K562 (cell line): ENCODE measurements at regions not wholly inside any gene's neighbourhood (a gene's known extent, or its start where the extent isn't known, plus 50 kb on each side); places are given as distances from the start of the nearest gene placed in this dataset.

Experiments
- ATAC-seq: fragments of 200-7000 bp; cut with Tn5 transposase; 3 replicates; pipeline ENCODE4 v1.9.1; 2020; ENCODE audit warnings: moderate library complexity
- BruUV-seq: library from RNA; stranded (reverse); fragments of 400-500 nt; replicated peaks from 2 replicates; lab custom pipeline; 2021; lab: Mats Ljungman, UMichigan
- CTCF ChIA-PET: fragments of 300-600 bp; formaldehyde crosslinking; extraction: SDS; loops from one replicate; lab custom pipeline; 2021; ENCODE audit warnings: low intra/inter-chr PET ratio; lab: Yijun Ruan, JAX
- POLR2A ChIA-PET: fragments of 300-600, 350-650 bp; sonication (Branson Sonifier 250); formaldehyde crosslinking; extraction: SDS; loops from one replicate; lab custom pipeline; 2021; ENCODE audit warnings: antibody characterized with exemption, inconsistent platforms; lab: Yijun Ruan, JAX
- DNase-seq, 4 experiments: peaks; one replicate each; pipeline versions ENCODE4 v3.0.0 to v3.0.0-alpha.2; 2011 to 2018; ENCODE audit warnings: low spot score in 3 of 4, mixed read lengths in 3 of 4; ENCODE audit errors: extremely low read depth in 1 of 4
- FAIRE-seq: peaks from 2 replicates; lab custom pipeline; 2011; peaks lifted over from hg19 to GRCh38; lab: Jason Lieb, UNC
- H2AFZ ChIP-seq: 2 replicates; pipeline ENCODE4 v1.6.0; 2011; ENCODE audit warnings: low read depth, low read length, control low read depth, inconsistent platforms
- H3K27ac ChIP-seq: fragments of 200-600 bp; 3 replicates; pipeline ENCODE4 v1.8.0; 2011; ENCODE audit warnings: low read depth, mild to moderate bottlenecking, control low read depth, inconsistent platforms, low read length, moderate library complexity, mixed read lengths; ENCODE audit errors: extremely low read depth
- H3K27me3 ChIP-seq, 2 experiments: fragments of 300-600 bp in 1 of 2; 2 replicates in 1 of 2; 3 replicates in 1 of 2; pipeline versions ENCODE4 v1.6.0 to v1.8.0; 2011; ENCODE audit warnings: inconsistent platforms in 2 of 2, low read length in 2 of 2, mild to moderate bottlenecking in 1 of 2, mixed read lengths in 1 of 2, moderate library complexity in 1 of 2; ENCODE audit not compliant: control insufficient read depth in 2 of 2, insufficient read depth in 2 of 2
- H3K36me3 ChIP-seq: fragments of 300-600 bp; 3 replicates; pipeline ENCODE4 v1.8.0; 2011; ENCODE audit warnings: mild to moderate bottlenecking, low read length, inconsistent platforms; ENCODE audit not compliant: control insufficient read depth, insufficient read depth
- H3K4me1 ChIP-seq, 2 experiments: fragments of 200-600 bp in 1 of 2; replicated peaks in 1 of 2; 2 replicates in 1 of 2; 3 replicates in 1 of 2; pipeline versions ENCODE4 v1.5.1 to v1.8.0; 2011; ENCODE audit warnings: inconsistent platforms in 2 of 2, low read length in 2 of 2, mild to moderate bottlenecking in 1 of 2, mixed read lengths in 1 of 2, moderate library complexity in 1 of 2; ENCODE audit not compliant: control insufficient read depth in 2 of 2, insufficient read depth in 2 of 2
- H3K4me2 ChIP-seq: 2 replicates; pipeline ENCODE4 v1.6.1; 2011; ENCODE audit warnings: low read length, control low read depth, inconsistent platforms, mixed read lengths; ENCODE audit not compliant: insufficient read depth
- H3K4me3 ChIP-seq: fragments of 200-600 bp; sonication (generic), shearing (Covaris generic); 2 replicates; pipeline ENCODE4 v1.5.1; 2016; ENCODE audit warnings: control low read depth, inconsistent platforms
- H3K79me2 ChIP-seq: fragments of 200-600 bp; 3 replicates; pipeline ENCODE4 v1.8.0; 2011; ENCODE audit warnings: low read length, inconsistent platforms; ENCODE audit not compliant: control insufficient read depth, insufficient read depth
- H3K9ac ChIP-seq, 2 experiments: 2 replicates each; pipeline versions ENCODE4 v1.6.0 to v1.6.1; 2011; ENCODE audit warnings: low read depth in 2 of 2, low read length in 2 of 2, control low read depth in 1 of 2, inconsistent platforms in 1 of 2, mild to moderate bottlenecking in 1 of 2, mixed read lengths in 1 of 2; ENCODE audit not compliant: insufficient read depth in 1 of 2
- H3K9me1 ChIP-seq: one replicate; pipeline ENCODE4 v1.6.0; 2011; ENCODE audit warnings: inconsistent platforms, mild to moderate bottlenecking, low read length, moderate library complexity; ENCODE audit not compliant: control insufficient read depth, insufficient read depth
- H3K9me3 ChIP-seq: replicated peaks from 2 replicates; pipeline ENCODE4 v1.5.1; 2011; ENCODE audit warnings: low read depth, low read length, inconsistent platforms; ENCODE audit not compliant: control insufficient read depth, insufficient read depth
- H4K20me1 ChIP-seq: replicated peaks from 2 replicates; pipeline ENCODE4 v1.6.1; 2011; ENCODE audit warnings: low read length, inconsistent platforms, mixed read lengths; ENCODE audit not compliant: control insufficient read depth, insufficient read depth
- KDM2B ChIP-seq: fragments of 250-450 bp; sonication (Bioruptor Pico); IDR thresholded peaks from 2 replicates; pipeline ENCODE4 v1.8.0; 2021; ENCODE audit warnings: mild to moderate bottlenecking, moderate library complexity
- MCM2 ChIP-seq: fragments of 450-650 bp; IDR thresholded peaks from 2 replicates; pipeline ENCODE4 v1.6.1; 2017; ENCODE audit warnings: low read depth, mild to moderate bottlenecking
- MXI1 ChIP-seq: IDR thresholded peaks from 2 replicates; pipeline ENCODE4 v1.6.1; 2011; ENCODE audit warnings: low read depth, mild to moderate bottlenecking, improper control_type of control experiment, low read length
- NEUROD1 ChIP-seq: fragments of 150-350 bp; IDR thresholded peaks from 2 replicates; pipeline ENCODE4 v1.6.1; 2014; ENCODE audit warnings: borderline replicate concordance, low read length, low read depth; ENCODE audit not compliant: partially characterized antibody
- NUFIP1 ChIP-seq: fragments of 450-650 bp; IDR thresholded peaks from 2 replicates; pipeline ENCODE4 v1.6.1; 2018; ENCODE audit not compliant: partially characterized antibody
- SETDB1 ChIP-seq: IDR thresholded peaks from one replicate; pipeline ENCODE4 v1.6.1; 2012; ENCODE audit warnings: low read length, control low read depth, inconsistent platforms
- ZNF699 ChIP-seq: fragments of 250-450 bp; sonication (Bioruptor Pico); IDR thresholded peaks from 2 replicates; pipeline ENCODE4 v1.8.0; 2021; ENCODE audit warnings: mild to moderate bottlenecking, moderate library complexity; ENCODE audit not compliant: insufficient replicate concordance
- WGBS: fragments of 100-300 bp; shearing (Covaris generic); methylation state at CpG from one replicate; pipeline ENCODE4 v1.1.6; 2016; ENCODE audit warnings: low coverage, mixed read lengths; ENCODE audit not compliant: insufficient coverage; ENCODE audit errors: missing lambda C conversion rate; 5-methylcytosine and 5-hydroxymethylcytosine counted together
- in situ Hi-C: fragments of 300-500 bp; cut with MboI; formaldehyde crosslinking; loops from 4 replicates; pipeline ENCODE4 v1.15.0; 2018; ENCODE audit warnings: inconsistent platforms, mixed read lengths
- intact Hi-C: fragments of 100-400 bp; cut with micrococcal nuclease; formaldehyde crosslinking; loops from 2 replicates; pipeline ENCODE4 v1.14.2; 2022
- TF ChIP-seq, protein P1 (sequence below): sonication (generic); formaldehyde crosslinking; IDR thresholded peaks from 2 replicates; pipeline ENCODE4 v1.9.0; 2022; ENCODE audit warnings: mild to moderate bottlenecking, missing genetic modification reagents
- TF ChIP-seq, protein P2 (sequence below), 2 experiments: IDR thresholded peaks in 1 of 2; conservative IDR thresholded peaks in 1 of 2; 2 replicates each; pipeline ENCODE4 v1.6.1; 2016; ENCODE audit warnings: low read depth in 2 of 2, mild to moderate bottlenecking in 1 of 2, missing compliant biosample characterization in 1 of 2, missing genetic modification characterization in 1 of 2, moderate library complexity in 1 of 2
- TF ChIP-seq, protein P3 (sequence below): sonication (generic); formaldehyde crosslinking; IDR thresholded peaks from 2 replicates; pipeline ENCODE4 v1.9.0; 2022; ENCODE audit warnings: mild to moderate bottlenecking, missing genetic modification reagents
- TF ChIP-seq, protein P4 (sequence below): fragments of 250-450 bp; sonication (Bioruptor Pico); IDR thresholded peaks from 2 replicates; pipeline ENCODE4 v1.5.0; 2021

DNA sequence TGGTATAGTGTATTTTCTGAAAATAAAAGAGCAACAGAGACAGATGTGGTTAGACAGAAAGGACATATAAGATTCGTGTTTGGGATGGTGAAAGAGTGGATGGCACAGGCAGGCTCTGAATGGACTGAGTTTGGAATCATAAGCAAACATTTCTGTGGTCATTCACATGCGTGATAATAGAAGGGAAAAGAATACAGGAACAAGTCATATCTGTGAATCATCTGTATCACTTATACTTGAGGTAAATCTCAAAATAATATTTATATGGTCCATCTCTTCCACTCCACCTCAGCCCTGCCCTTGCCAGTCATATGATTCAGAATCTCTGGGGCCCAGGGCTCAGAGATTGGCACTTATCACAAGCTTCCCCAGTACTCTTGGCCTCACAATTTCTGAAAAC is 535.1 kb downstream of the BCKDHB start:
- 0% methylated on average over 2 of the region's 2 CpGs for WGBS
- Histone ChIP-seq H3K27ac (no peak overlapping the region), H2AFZ (no peak overlapping the region), H3K4me2 (no peak overlapping the region), H3K36me3 (no peaks in the 10 kb centered on the region), H3K9me1 (no peaks in the 10 kb centered on the region), H3K9ac (no peak overlapping the region), H3K4me1 (no peaks in the 10 kb centered on the region), H3K9me3 (0 out of 2 replicates have a peak, but pooled peaks cover 2% of the 10 kb centered on the region), H3K4me3 (no peak overlapping the region), H3K79me2 (no peaks in the 10 kb centered on the region), H3K27me3 (no peaks in the 10 kb centered on the region), H4K20me1 (no peaks in the 10 kb centered on the region)
- ChIA-PET CTCF (no interaction called here), POLR2A (no interaction called here)
- FAIRE-seq (no peak), ATAC-seq (no peak), DNase-seq (no peak)
- intact Hi-C loops (no loop called here), in situ Hi-C loops (no loop called here)
- TF ChIP-seq NUFIP1 (no peak), KDM2B (CRISPR knock-in tag) (no peak), NEUROD1 (no peak)
- TF ChIP-seq, protein P1, sequence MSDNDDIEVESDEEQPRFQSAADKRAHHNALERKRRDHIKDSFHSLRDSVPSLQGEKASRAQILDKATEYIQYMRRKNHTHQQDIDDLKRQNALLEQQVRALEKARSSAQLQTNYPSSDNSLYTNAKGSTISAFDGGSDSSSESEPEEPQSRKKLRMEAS (CRISPR knock-in tag) = no peak
- BruUV-seq = no TSS peak

GRCh38 chr6:80640176-80640575 is 533.7 kb downstream of the BCKDHB start:
- no peak overlapping the region for H3K4me2 ChIP-seq
- intact Hi-C loops = no loop called here
- H3K79me2 ChIP-seq = no peaks in the 10 kb centered on the region
- no peaks in the 10 kb centered on the region for H3K27me3 ChIP-seq
- no peaks in the 10 kb centered on the region for H3K36me3 ChIP-seq
- no peak overlapping the region for H2AFZ ChIP-seq
- H3K9ac ChIP-seq = no peak overlapping the region
- 0% methylated on average over 1 of the region's 1 CpG for WGBS
- no peaks in the 10 kb centered on the region for H3K9me1 ChIP-seq
- H3K4me1 ChIP-seq = no peaks in the 10 kb centered on the region
- in situ Hi-C loops = no loop called here
- 0 out of 2 replicates have a peak, but pooled peaks cover 2% of the 10 kb centered on the region for H3K9me3 ChIP-seq
- no TSS peak for BruUV-seq
- H3K27ac ChIP-seq = no peak overlapping the region
- no peaks in the 10 kb centered on the region for H4K20me1 ChIP-seq
- DNase-seq = no peak
- H3K4me3 ChIP-seq = no peak overlapping the region
- POLR2A ChIA-PET = no interaction called here
- ATAC-seq = no peak
- FAIRE-seq = no peak
- CTCF ChIA-PET = no interaction called here
- TF ChIP-seq, protein P2, sequence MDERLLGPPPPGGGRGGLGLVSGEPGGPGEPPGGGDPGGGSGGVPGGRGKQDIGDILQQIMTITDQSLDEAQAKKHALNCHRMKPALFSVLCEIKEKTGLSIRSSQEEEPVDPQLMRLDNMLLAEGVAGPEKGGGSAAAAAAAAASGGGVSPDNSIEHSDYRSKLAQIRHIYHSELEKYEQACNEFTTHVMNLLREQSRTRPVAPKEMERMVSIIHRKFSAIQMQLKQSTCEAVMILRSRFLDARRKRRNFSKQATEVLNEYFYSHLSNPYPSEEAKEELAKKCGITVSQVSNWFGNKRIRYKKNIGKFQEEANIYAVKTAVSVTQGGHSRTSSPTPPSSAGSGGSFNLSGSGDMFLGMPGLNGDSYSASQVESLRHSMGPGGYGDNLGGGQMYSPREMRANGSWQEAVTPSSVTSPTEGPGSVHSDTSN (CRISPR knock-in tag; IDR thresholded peaks at IDR 0.05; ENCODE audit: low read depth) = no peak
- TF ChIP-seq, protein P2 (tag; conservative IDR thresholded peaks at IDR 0.05; ENCODE audit: low read depth) = no peak
- TF ChIP-seq, protein P3, sequence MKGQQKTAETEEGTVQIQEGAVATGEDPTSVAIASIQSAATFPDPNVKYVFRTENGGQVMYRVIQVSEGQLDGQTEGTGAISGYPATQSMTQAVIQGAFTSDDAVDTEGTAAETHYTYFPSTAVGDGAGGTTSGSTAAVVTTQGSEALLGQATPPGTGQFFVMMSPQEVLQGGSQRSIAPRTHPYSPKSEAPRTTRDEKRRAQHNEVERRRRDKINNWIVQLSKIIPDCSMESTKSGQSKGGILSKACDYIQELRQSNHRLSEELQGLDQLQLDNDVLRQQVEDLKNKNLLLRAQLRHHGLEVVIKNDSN (CRISPR knock-in tag) = no peak
- TF ChIP-seq ZNF699 (CRISPR knock-in tag) (no peak), SETDB1 (no peak), MCM2 (no peak), MXI1 (no peak)
- TF ChIP-seq, protein P4, sequence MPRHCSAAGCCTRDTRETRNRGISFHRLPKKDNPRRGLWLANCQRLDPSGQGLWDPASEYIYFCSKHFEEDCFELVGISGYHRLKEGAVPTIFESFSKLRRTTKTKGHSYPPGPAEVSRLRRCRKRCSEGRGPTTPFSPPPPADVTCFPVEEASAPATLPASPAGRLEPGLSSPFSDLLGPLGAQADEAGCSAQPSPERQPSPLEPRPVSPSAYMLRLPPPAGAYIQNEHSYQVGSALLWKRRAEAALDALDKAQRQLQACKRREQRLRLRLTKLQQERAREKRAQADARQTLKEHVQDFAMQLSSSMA (CRISPR knock-in tag) = no peak
